ENCODE measurements at regions not wholly inside any gene's neighbourhood (a gene's known extent, or its start where the extent isn't known, plus 50 kb on each side); places are given as distances from the start of the nearest gene placed in this dataset.

- intact Hi-C loops (cut with DNase I; ENCODE audit: low total_unique reads) = loop anchor here (5.0 to 10.0 kb wide), 5 partner anchors 77 to 1369 kb away; partner anchors contain the start of genes BCOR and MID1IP1
- DNase-seq = no peak
- in situ Hi-C loops (cut with MboI; ENCODE audit: low sequenced_read_pairs in 4 of 4) = loop anchor here in 3 of 4 donors (10.0 to 25.0 kb wide), 3 partner anchors 162 to 439 kb away; no protein-coding TSS in a partner anchor
Measured at GRCh38 chrX:40174001-40174853, 76.5 kb upstream of the BCOR start.

DNA sequence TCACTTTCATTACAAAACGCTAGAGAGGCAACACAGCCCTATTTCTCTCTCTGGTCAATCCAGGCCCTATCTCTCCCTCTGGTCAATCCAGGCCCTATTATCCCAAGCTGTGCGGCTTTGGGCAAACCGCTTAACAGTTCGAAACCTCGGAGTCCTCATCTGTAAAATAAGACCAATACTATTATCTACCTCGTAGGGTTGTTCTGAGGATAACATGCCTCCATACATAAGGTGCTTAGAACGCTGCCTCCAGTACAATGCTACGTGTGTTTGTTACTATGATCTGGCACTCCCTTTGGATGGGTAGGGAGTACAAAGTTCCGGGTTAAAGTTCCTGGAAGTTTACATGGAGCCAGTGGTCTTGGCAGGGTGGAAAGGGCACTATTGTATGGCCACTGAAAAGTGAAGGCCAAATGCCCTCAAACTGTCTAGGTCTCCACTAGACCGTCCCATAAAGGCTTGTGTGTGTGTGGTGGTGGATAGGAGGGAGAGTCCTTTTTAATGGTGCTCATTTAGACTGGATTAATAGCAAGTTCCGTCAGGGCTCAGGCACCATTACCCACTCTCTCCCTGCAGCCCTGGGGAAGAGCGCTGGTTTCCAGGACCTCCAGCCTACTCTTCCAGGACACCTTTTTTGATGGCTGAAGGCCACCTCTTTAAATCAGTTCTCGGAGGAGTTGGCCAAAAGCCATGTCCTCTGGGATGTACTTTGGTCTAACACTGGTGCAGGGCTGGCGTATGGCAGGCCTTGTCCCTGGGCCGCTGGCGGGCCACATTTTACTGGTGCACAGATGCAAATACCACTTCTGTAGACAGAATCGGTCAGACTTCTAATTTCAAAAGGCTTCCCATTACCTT lies 75.6 kb upstream of the BCOR start:
- in situ Hi-C loops (cut with MboI; ENCODE audit: low sequenced_read_pairs in 4 of 4) (loop anchor here in 3 of 4 donors (10.0 to 25.0 kb wide), 3 partner anchors 161 to 439 kb away; no protein-coding TSS in a partner anchor), intact Hi-C loops (cut with DNase I; ENCODE audit: low total_unique reads) (loop anchor here (5.0 to 10.0 kb wide), 5 partner anchors 76 to 1369 kb away; partner anchors contain the start of genes BCOR and MID1IP1)
- no peaks in the 10 kb centered on the region for H3K9me3 ChIP-seq
- ATAC-seq = no peak
- TF ChIP-seq POLR2A (IDR thresholded peaks at IDR 0.05) = no peak
- TF ChIP-seq, protein P1, sequence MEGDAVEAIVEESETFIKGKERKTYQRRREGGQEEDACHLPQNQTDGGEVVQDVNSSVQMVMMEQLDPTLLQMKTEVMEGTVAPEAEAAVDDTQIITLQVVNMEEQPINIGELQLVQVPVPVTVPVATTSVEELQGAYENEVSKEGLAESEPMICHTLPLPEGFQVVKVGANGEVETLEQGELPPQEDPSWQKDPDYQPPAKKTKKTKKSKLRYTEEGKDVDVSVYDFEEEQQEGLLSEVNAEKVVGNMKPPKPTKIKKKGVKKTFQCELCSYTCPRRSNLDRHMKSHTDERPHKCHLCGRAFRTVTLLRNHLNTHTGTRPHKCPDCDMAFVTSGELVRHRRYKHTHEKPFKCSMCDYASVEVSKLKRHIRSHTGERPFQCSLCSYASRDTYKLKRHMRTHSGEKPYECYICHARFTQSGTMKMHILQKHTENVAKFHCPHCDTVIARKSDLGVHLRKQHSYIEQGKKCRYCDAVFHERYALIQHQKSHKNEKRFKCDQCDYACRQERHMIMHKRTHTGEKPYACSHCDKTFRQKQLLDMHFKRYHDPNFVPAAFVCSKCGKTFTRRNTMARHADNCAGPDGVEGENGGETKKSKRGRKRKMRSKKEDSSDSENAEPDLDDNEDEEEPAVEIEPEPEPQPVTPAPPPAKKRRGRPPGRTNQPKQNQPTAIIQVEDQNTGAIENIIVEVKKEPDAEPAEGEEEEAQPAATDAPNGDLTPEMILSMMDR (IDR thresholded peaks at IDR 0.05 in 4 of 5, conservative IDR thresholded peaks at IDR 0.05 in 1 of 5) = no peak
- no peak for DNase-seq
- peak overlapping the region; percentile 82 to 89 (median 85) for H3K27ac ChIP-seq
- H3K4me3 ChIP-seq = peak overlapping the region in 2 of 4 donors; percentile 61 to 62
- H3K4me1 ChIP-seq = peaks cover 2 to 22% of the 10 kb centered on the region in 2 donors
- H3K36me3 ChIP-seq = no peaks in the 10 kb centered on the region
- H3K27me3 ChIP-seq = peaks cover 0 to 50% (median 27%) of the 10 kb centered on the region in 3 donors

More at GRCh38 chrX:40174001-40174853, 76.5 kb upstream of the BCOR start:
- no peak for TF ChIP-seq POLR2A (IDR thresholded peaks at IDR 0.05)
- TF ChIP-seq, protein P1 (IDR thresholded peaks at IDR 0.05 in 4 of 5, conservative IDR thresholded peaks at IDR 0.05 in 1 of 5) = no peak
- Histone ChIP-seq H3K4me1 (peaks cover 2 to 22% of the 10 kb centered on the region in 2 donors), H3K27ac (peak overlapping the region; percentile 82 to 89 (median 85)), H3K4me3 (peak overlapping the region; percentile 62 to 70 (median 66)), H3K36me3 (no peaks in the 10 kb centered on the region), H3K9me3 (no peaks in the 10 kb centered on the region), H3K27me3 (peaks cover 0 to 48% (median 23%) of the 10 kb centered on the region in 3 donors)
- ATAC-seq = no peak

DNA sequence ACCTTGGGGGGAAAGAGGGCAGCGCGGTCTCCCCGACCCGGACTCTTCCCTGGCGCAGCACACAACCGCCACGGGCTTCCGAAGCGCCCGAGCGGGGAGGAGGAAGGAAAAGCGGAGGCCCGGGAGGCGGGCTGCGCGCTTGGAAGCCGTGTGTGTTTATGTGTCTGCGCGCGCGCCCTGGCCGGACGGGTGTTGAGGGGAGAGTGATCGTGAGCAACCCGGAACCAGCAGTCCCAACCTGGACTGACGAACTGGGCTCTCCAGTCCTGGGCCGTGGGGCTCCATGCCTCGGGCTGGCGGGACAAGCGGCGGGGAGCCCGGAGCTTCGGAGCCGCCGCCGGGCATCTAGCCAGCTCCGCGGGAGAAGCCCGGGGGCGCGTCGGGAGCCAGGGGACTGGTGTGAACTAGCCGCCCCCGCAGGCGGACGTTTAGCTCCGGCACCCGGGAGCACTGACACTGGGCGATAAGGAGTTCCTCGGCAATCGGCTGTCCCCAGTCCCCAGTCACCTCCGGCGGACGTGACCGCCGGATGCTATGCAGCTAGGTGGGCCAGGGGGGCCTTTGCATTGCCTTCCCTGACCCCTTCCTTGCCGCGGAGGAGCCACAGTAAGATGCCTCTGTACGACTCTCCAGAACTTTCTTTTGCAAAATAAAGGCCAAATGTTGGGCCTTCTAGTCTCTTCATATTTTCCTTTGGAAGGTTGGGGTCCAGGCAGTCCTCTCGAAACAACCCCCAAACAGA lies 74.8 kb upstream of the BCOR start:
- TF ChIP-seq, protein P1 (IDR thresholded peaks at IDR 0.05 in 4 of 5, conservative IDR thresholded peaks at IDR 0.05 in 1 of 5) = no peak
- peak in 1 of 2 donors; percentile 25 for TF ChIP-seq POLR2A (IDR thresholded peaks at IDR 0.05)
- Histone ChIP-seq H3K27me3 (peaks cover 0 to 54% (median 29%) of the 10 kb centered on the region in 3 donors), H3K4me3 (peak overlapping the region; percentile 56 to 62 (median 60)), H3K36me3 (no peaks in the 10 kb centered on the region), H3K9me3 (no peaks in the 10 kb centered on the region), H3K4me1 (peaks cover 2 to 24% of the 10 kb centered on the region in 2 donors), H3K27ac (peak overlapping the region; percentile 79 to 89 (median 83))
- ATAC-seq (peak in 1 of 2 donors; percentile 18), DNase-seq (peak in 1 of 2 donors; percentile 31)
- in situ Hi-C loops (cut with MboI; ENCODE audit: low sequenced_read_pairs in 4 of 4) (loop anchor here in 3 of 4 donors (10.0 to 25.0 kb wide), 3 partner anchors 160 to 438 kb away; no protein-coding TSS in a partner anchor), intact Hi-C loops (cut with DNase I; ENCODE audit: low total_unique reads) (loop anchor here (5.0 to 10.0 kb wide), 5 partner anchors 75 to 1368 kb away; partner anchors contain the start of genes BCOR and MID1IP1)
